ENCODE measurements at regions not wholly inside any gene's neighbourhood (a gene's known extent, or its start where the extent isn't known, plus 50 kb on each side); places are given as distances from the start of the nearest gene placed in this dataset.

GRCh38 chr7:46616636-46617035, 695.6 kb upstream of the IGFBP3 start:
- H3K36me3 ChIP-seq (ENCODE audit: control insufficient read depth in 1 of 2, insufficient read depth in 2 of 2, low read length in 2 of 2): no peaks in the 10 kb centered on the region
- no peak overlapping the region for H3K4me2 ChIP-seq (ENCODE audit: low read length)
- H3K9me2 ChIP-seq (ENCODE audit: insufficient read depth): no peaks in the 10 kb centered on the region
- BruUV-seq (replicated peaks): no TSS peak
- TF ChIP-seq MAX (IDR thresholded peaks at IDR 0.05) (no peak), ELF1 (IDR thresholded peaks at IDR 0.05; ENCODE audit: borderline replicate concordance, low read depth) (no peak), POLR2A (IDR thresholded peaks at IDR 0.05; ENCODE audit: borderline replicate concordance, extremely low read depth, insufficient read depth, insufficient read length) (no peak), CTCF (IDR thresholded peaks at IDR 0.05 in 2 of 3, conservative IDR thresholded peaks at IDR 0.05 in 1 of 3; ENCODE audit: borderline replicate concordance in 1 of 3, insufficient read depth in 1 of 3, low read depth in 2 of 3, low read length in 2 of 3) (no peak), RAD21 (IDR thresholded peaks at IDR 0.05; ENCODE audit: low read depth) (no peak), CEBPB (IDR thresholded peaks at IDR 0.05; ENCODE audit: low read depth) (no peak), CBX3 (IDR thresholded peaks at IDR 0.05; ENCODE audit: low read depth) (no peak), SRF (IDR thresholded peaks at IDR 0.05; ENCODE audit: low read depth) (no peak), FOSL1 (IDR thresholded peaks at IDR 0.05; ENCODE audit: low read depth) (no peak), EZH2phosphoT487 (IDR thresholded peaks at IDR 0.05; ENCODE audit: borderline replicate concordance) (no peak), TCF7L2 (IDR thresholded peaks at IDR 0.05; ENCODE audit: borderline replicate concordance, extremely low read depth, insufficient read depth, insufficient read length) (no peak)
- no peak overlapping the region for H3K27ac ChIP-seq (ENCODE audit: low read depth, low read length)
- intact Hi-C loops (cut with micrococcal nuclease): no loop called here
- no peaks in the 10 kb centered on the region for H3K27me3 ChIP-seq (ENCODE audit: insufficient read depth, low read length)
- H2AFZ ChIP-seq (ENCODE audit: low read depth, low read length, poor library complexity, severe bottlenecking): no peak overlapping the region
- ATAC-seq (no peak), DNase-seq (ENCODE audit: low read depth, low spot score) (no peak)
- no peaks in the 10 kb centered on the region for H3K4me1 ChIP-seq (ENCODE audit: control insufficient read depth in 1 of 2, insufficient read depth in 2 of 2, low read length in 2 of 2)
- POLR2A ChIA-PET: no interaction called here
- RAD21 ChIA-PET (ENCODE audit: low non-redundant PET in 1 of 2, low total read pairs in 2 of 2, uncharacterized antibody in 2 of 2, unreplicated experiment in 2 of 2): no interaction called here
- no peaks in the 10 kb centered on the region for H3K9me3 ChIP-seq (ENCODE audit: control insufficient read depth in 1 of 2, insufficient read depth in 1 of 2, low read depth in 1 of 2, low read length in 2 of 2)
- H4K20me1 ChIP-seq (ENCODE audit: insufficient read depth): no peaks in the 10 kb centered on the region; the same call in 1 of the 2 replicates
- CTCF ChIA-PET: no interaction called here
- H3K9ac ChIP-seq (ENCODE audit: low read length): no peak overlapping the region
- H3K4me3 ChIP-seq (replicated peaks in 1 of 2; ENCODE audit: low read depth in 1 of 2, low read length in 2 of 2): no peak overlapping the region
- no peaks in the 10 kb centered on the region for H3K79me2 ChIP-seq (ENCODE audit: insufficient read depth, low read length)
